ENCODE measurements at regions not wholly inside any gene's neighbourhood (a gene's known extent, or its start where the extent isn't known, plus 50 kb on each side); places are given as distances from the start of the nearest gene placed in this dataset.

GRCh38 chr13:44780591-44781280, 204.6 kb upstream of the TSC22D1 start:
- no peak for TF ChIP-seq CTCF (IDR thresholded peaks at IDR 0.05; ENCODE audit: extremely low read depth in 1 of 2, insufficient read depth in 1 of 2, low read depth in 1 of 2, low read length in 2 of 2)
- no peak for TF ChIP-seq POLR2A (IDR thresholded peaks at IDR 0.05; ENCODE audit: low read depth, low read length)
- no peak for TF ChIP-seq MAX (IDR thresholded peaks at IDR 0.05; ENCODE audit: insufficient read depth, insufficient read length)
- no peak for TF ChIP-seq JUN (IDR thresholded peaks at IDR 0.05; ENCODE audit: borderline replicate concordance, insufficient read depth, insufficient read length, low read depth)
- no peak for TF ChIP-seq EZH2 (IDR thresholded peaks at IDR 0.05; ENCODE audit: borderline replicate concordance, low read depth, low read length, severe bottlenecking)
- no peak for TF ChIP-seq MYC (IDR thresholded peaks at IDR 0.05; ENCODE audit: low read depth, low read length)
